ENCODE measurements at regions not wholly inside any gene's neighbourhood (a gene's known extent, or its start where the extent isn't known, plus 50 kb on each side); places are given as distances from the start of the nearest gene placed in this dataset.
"Not testable (repeated sequence)": the region's sequence is repeated elsewhere in the genome, so short reads cannot be mapped to it uniquely, and the experiment has no call there.

GRCh38 chr21:35189077-35189863 lies 140.2 kb upstream of the RUNX1 start:
- peak in 1 of 4 donors; percentile 81 for ATAC-seq

GRCh38 chr21:35183389-35183788 lies 134.3 kb upstream of the RUNX1 start:
- ATAC-seq; H3K9me3 ChIP-seq; intact Hi-C loops (cut with DNase I); H3K36me3 ChIP-seq; H3K4me1 ChIP-seq; DNase-seq; H3K27me3 ChIP-seq; H3K4me3 ChIP-seq; H3K27ac ChIP-seq: not testable (repeated sequence)
- 72 to 78% (median 73%) methylated on average over 2 of the region's 2 CpGs for WGBS, 4 donors

More at GRCh38 chr21:35189077-35189863, 140.2 kb upstream of the RUNX1 start:
- H3K4me1 ChIP-seq: peaks cover 0 to 6% (median 0%) of the 10 kb centered on the region in 12 donors
- no peaks in the 10 kb centered on the region for H3K27me3 ChIP-seq
- peak overlapping the region in 2 of 12 donors; percentile 28 to 37 for H3K27ac ChIP-seq
- peak in 1 of 5 donors; percentile 41 for DNase-seq
- WGBS, 4 donors: 45 to 55% (median 50%) methylated on average over 8 of the region's 8 CpGs
- TF ChIP-seq POLR2A (IDR thresholded peaks at IDR 0.05) (no peak), CTCF (IDR thresholded peaks at IDR 0.05) (no peak)
- H3K9me3 ChIP-seq: peaks cover 0 to under 1% (median 0%) of the 10 kb centered on the region in 12 donors
- intact Hi-C loops (cut with DNase I): no loop called here
- H3K36me3 ChIP-seq: no peaks in the 10 kb centered on the region
- peak overlapping the region in 1 of 12 donors; percentile 6 for H3K4me3 ChIP-seq

- H3K4me1 ChIP-seq: no peaks in the 10 kb centered on the region
- H3K36me3 ChIP-seq: no peaks in the 10 kb centered on the region
- intact Hi-C loops (cut with DNase I): no loop called here
- DNase-seq (no peak), ATAC-seq (no peak)
- no peak overlapping the region for H3K27ac ChIP-seq
- peaks cover 0 to 10% (median 0%) of the 10 kb centered on the region in 12 donors for H3K9me3 ChIP-seq
- no peak overlapping the region for H3K4me3 ChIP-seq
- 65 to 74% (median 70%) methylated on average over 1 of the region's 1 CpG for WGBS, 4 donors
- TF ChIP-seq POLR2A (IDR thresholded peaks at IDR 0.05) (no peak), CTCF (IDR thresholded peaks at IDR 0.05) (no peak)
- H3K27me3 ChIP-seq: no peaks in the 10 kb centered on the region
These were observed 131.0 kb upstream of the RUNX1 start for GRCh38 chr21:35179990-35180540.

- TF ChIP-seq CTCF (IDR thresholded peaks at IDR 0.05): no peak
- no peak for TF ChIP-seq POLR2A (IDR thresholded peaks at IDR 0.05)
- Histone ChIP-seq H3K9me3 (peaks cover 0 to 9% (median 0%) of the 10 kb centered on the region in 12 donors), H3K27ac (no peak overlapping the region), H3K36me3 (no peaks in the 10 kb centered on the region), H3K4me1 (no peaks in the 10 kb centered on the region), H3K27me3 (no peaks in the 10 kb centered on the region), H3K4me3 (no peak overlapping the region)
- ATAC-seq (no peak), DNase-seq (no peak)
- 64 to 88% (median 80%) methylated on average over 1 of the region's 1 CpG for WGBS, 4 donors
- intact Hi-C loops (cut with DNase I): no loop called here
These were observed 129.7 kb upstream of the RUNX1 start for GRCh38 chr21:35178827-35179226.

Data from heart left ventricle (tissue), 16 donors.